Right atrium auricular region (tissue), 2 donors: ENCODE measurements at regions not wholly inside any gene's neighbourhood (a gene's known extent, or its start where the extent isn't known, plus 50 kb on each side); places are given as distances from the start of the nearest gene placed in this dataset.

Source experiments
- DNase-seq: peaks from one replicate; pipeline ENCODE4 v3.0.0-alpha.2; 2019; ENCODE audit warnings: low spot score
- H3K27ac ChIP-seq, 2 donors: fragments of 200-600 bp; sonication (generic); 1 replicate in 1 of 2; 2 replicates in 1 of 2; pipeline ENCODE4 v1.5.1; 2016 to 2019
- H3K27me3 ChIP-seq, 2 donors: fragments of 200-600 bp; sonication (generic); one replicate each; pipeline versions ENCODE4 v1.5.1 to v1.6.0; 2017 to 2019
- H3K36me3 ChIP-seq: fragments of 200-600 bp; sonication (generic); one replicate; pipeline ENCODE4 v1.5.1; 2016
- H3K4me1 ChIP-seq, 2 donors: fragments of 200-600 bp; sonication (generic); one replicate each; pipeline versions ENCODE4 v1.5.1 to v1.6.0; 2017 to 2019
- H3K4me3 ChIP-seq, 2 donors: fragments of 200-600 bp; sonication (generic); 1 replicate in 1 of 2; 2 replicates in 1 of 2; pipeline ENCODE4 v1.5.1; 2017 to 2019; ENCODE audit warnings: mild to moderate bottlenecking in 1 of 2, moderate library complexity in 1 of 2
- H3K9me3 ChIP-seq, 2 donors: fragments of 200-600 bp; sonication (generic); one replicate each; pipeline ENCODE4 v1.5.1; 2019
- CTCF ChIP-seq, 2 donors: fragments of 200-600 bp; sonication (generic); IDR thresholded peaks; one replicate each; pipeline ENCODE4 v1.5.1; 2019; ENCODE audit warnings: antibody characterized with exemption in 2 of 2

- H3K9me3 ChIP-seq = no peaks in the 10 kb centered on the region
- no peaks in the 10 kb centered on the region for H3K4me1 ChIP-seq
- no peak overlapping the region for H3K4me3 ChIP-seq
- DNase-seq = no peak
- H3K36me3 ChIP-seq = no peaks in the 10 kb centered on the region
- no peak for TF ChIP-seq CTCF (IDR thresholded peaks at IDR 0.05)
- no peaks in the 10 kb centered on the region for H3K27me3 ChIP-seq
- no peak overlapping the region for H3K27ac ChIP-seq
Observed at GRCh38 chr4:98793658-98794057, 135.2 kb upstream of the TSPAN5 start.

GRCh38 chr4:98786866-98787265, 128.5 kb upstream of the TSPAN5 start:
- DNase-seq = no peak
- TF ChIP-seq CTCF (IDR thresholded peaks at IDR 0.05) = no peak

GRCh38 chr4:98784947-98785706, 126.7 kb upstream of the TSPAN5 start:
- H3K4me1 ChIP-seq = peaks cover 0 to under 1% of the 10 kb centered on the region in 2 donors
- no peaks in the 10 kb centered on the region for H3K27me3 ChIP-seq
- no peaks in the 10 kb centered on the region for H3K9me3 ChIP-seq
- no peak for DNase-seq
- no peaks in the 10 kb centered on the region for H3K36me3 ChIP-seq
- no peak overlapping the region for H3K4me3 ChIP-seq
- no peak for TF ChIP-seq CTCF (IDR thresholded peaks at IDR 0.05)
- no peak overlapping the region for H3K27ac ChIP-seq

More at GRCh38 chr4:98786866-98787265, 128.5 kb upstream of the TSPAN5 start:
- no peaks in the 10 kb centered on the region for H3K9me3 ChIP-seq
- no peak overlapping the region for H3K27ac ChIP-seq
- no peaks in the 10 kb centered on the region for H3K27me3 ChIP-seq
- no peak overlapping the region for H3K4me3 ChIP-seq
- H3K36me3 ChIP-seq = no peaks in the 10 kb centered on the region
- no peaks in the 10 kb centered on the region for H3K4me1 ChIP-seq

GRCh38 chr4:98781641-98782357, 123.4 kb upstream of the TSPAN5 start:
- Histone ChIP-seq H3K4me3 (no peak overlapping the region), H3K4me1 (peaks cover 0 to 7% of the 10 kb centered on the region in 2 donors), H3K27ac (no peak overlapping the region), H3K27me3 (no peaks in the 10 kb centered on the region), H3K9me3 (no peaks in the 10 kb centered on the region), H3K36me3 (no peaks in the 10 kb centered on the region)
- no peak for DNase-seq
- TF ChIP-seq CTCF (IDR thresholded peaks at IDR 0.05) = no peak

GRCh38 chr4:98780926-98781325, 122.5 kb upstream of the TSPAN5 start:
- no peak overlapping the region for H3K27ac ChIP-seq
- no peaks in the 10 kb centered on the region for H3K27me3 ChIP-seq
- H3K36me3 ChIP-seq = no peaks in the 10 kb centered on the region
- peaks cover 0 to 7% of the 10 kb centered on the region in 2 donors for H3K4me1 ChIP-seq
- H3K9me3 ChIP-seq = no peaks in the 10 kb centered on the region
- DNase-seq = no peak
- no peak overlapping the region for H3K4me3 ChIP-seq
- no peak for TF ChIP-seq CTCF (IDR thresholded peaks at IDR 0.05)
